Activated T-helper 9 cell treated with anti-CD3 and anti-CD28 coated beads, Interleukin-2, amount 50 U/mL, for 16 hours (primary cell): ENCODE measurements at regions not wholly inside any gene's neighbourhood (a gene's known extent, or its start where the extent isn't known, plus 50 kb on each side); places are given as distances from the start of the nearest gene placed in this dataset.

Experiments
- DNase-seq: peaks from one replicate; pipeline ENCODE4 v3.0.0-alpha.2; 2020; ENCODE audit warnings: low read depth

DNA sequence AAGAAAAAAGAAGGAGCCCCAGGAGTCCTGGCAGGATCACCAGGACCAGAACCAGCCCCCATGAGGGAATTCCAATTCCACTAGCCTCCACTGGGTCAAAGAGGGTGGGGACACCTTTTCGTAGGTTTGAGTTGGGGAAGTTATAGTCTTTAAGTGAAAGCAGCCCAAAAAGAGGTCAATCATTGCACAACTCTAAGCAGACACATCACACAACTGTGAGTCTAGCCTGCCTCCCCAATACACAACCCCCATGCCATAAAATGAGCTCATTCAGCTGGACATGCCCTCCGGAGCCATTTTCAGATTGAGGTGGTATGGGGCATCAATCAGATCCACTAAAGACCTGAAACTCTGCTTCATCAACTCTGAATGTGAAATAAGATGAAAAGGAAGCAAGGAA lies 179.9 kb downstream of the NPHP4 start:
- no peak for DNase-seq

DNA sequence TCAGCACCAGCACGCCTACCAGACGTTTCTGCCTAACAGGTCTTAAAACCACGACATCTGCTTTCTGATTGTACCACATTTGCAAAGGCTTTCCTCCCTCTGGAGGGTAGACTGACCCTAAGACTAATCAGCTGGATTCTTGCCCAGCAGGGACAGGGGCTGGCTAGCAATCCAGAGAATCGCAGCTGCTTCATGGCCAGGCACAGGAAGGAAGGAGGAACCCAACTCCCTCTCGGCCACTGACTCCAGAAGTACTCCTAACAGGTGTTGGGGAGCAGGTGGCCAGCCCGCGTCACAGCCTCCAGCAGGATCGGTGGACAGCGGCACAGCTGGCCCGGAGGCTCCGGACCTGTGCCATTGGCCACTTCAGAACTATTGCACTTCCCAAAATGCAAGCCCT lies 180.8 kb downstream of the NPHP4 start:
- DNase-seq: no peak

DNA sequence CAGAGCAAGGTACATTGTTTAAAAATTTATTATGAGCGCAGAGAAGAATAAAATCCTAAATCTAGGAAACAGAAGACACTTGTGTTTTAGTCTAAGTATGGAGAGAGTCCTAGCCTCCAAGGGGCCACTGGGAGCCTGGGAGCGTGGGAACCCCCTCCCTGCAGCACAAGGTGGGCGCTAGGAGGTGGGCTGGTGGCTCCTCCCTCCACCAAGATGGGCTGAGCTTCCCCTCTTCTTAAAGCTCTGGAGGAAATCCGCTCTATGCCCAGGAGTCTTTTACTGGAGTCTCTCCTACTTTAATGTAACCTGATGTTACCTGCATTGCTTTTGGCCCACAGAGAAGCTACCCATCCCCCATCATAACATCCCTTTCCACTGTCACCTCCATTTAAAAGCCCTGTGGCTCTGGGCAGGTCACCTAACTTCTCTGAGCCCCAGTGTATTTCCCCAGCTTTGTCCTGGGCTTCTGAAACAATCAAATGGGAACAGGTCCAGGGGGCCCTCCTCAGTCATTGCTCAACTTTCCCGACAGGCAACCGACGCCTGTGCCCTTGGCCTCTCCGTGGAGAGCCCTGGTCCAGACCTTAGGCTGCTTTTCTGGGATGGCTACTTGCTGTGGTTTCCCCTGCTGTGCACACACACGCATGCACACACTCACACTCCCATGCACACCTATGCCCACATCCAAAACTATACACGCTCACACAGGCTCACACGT lies 181.5 kb downstream of the NPHP4 start:
- DNase-seq: no peak

DNA sequence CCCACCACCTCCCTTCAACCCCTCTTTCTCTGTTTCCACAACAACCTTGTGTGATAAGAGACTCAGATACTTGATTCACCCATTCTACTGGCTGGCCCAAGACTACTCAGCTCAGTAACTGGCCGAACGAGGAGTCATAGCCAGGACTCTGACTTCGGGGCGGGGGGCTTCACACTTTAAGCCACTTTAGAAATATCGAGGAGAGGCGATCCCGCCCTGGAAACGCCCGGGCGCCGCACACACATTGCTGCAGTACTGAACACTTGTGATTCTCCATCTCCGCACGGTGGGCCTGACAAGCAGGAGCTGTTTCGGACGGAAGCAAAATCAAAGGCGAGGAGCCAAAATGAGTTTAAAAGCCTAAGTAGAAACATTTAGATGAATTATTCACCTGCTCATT lies 182.1 kb downstream of the NPHP4 start:
- DNase-seq: no peak

DNA sequence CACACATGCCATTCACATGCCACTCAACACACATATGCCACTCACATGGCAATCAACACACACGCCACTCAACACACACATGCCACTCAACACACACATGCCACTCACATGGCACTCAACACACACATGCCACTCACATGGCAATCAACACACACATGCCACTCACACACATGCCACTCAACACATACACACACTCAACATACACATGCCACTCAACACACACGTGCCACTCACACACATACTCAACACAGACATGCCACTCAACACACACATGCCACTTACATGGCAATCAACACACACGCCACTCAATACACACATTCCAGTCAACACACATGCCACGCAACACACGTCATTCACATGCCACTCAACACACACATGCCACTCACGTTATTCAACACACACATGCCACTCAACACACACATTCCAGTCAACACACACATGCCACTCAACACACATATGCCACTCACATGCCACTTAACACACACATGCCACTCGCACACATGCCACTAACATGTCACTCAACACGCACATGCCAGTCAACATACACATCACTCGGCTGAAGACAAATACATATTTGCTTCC lies 182.9 kb downstream of the NPHP4 start:
- no peak for DNase-seq

DNA sequence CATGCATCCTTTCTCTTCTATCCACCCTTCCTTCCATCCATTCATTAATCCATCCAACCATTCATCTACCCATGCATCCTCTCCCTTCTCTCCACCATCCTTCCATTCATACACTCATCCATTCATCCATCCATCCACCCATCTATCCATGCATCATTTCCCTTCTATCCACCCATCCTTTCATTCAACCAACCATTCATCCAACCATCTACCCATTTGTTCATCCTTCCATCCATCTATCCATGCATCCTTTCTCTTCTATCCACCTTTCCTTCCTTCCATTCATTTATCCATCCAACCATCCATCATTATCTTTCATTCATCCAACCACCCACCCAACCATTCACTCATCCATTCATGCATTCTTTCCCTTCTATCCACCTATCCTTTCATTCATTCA lies 188.4 kb downstream of the NPHP4 start:
- no peak for DNase-seq

DNA sequence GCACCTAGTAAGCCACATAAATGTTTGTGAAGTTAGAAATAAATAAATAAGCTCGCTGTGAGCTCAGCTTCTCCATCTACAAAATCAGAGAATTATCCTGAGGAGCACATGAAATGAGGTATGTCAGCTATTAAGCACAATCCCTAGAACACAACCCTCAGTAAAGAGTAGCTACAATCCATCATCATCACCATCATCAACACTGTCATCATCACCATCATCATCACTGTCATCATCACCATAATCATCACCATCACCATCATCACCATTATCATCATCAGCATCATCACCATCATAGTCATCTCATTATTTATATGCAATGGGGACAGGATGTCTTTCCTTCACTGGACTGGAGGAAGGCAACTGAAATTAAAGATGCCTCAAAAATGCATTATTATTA lies 189.6 kb downstream of the NPHP4 start:
- no peak for DNase-seq

DNA sequence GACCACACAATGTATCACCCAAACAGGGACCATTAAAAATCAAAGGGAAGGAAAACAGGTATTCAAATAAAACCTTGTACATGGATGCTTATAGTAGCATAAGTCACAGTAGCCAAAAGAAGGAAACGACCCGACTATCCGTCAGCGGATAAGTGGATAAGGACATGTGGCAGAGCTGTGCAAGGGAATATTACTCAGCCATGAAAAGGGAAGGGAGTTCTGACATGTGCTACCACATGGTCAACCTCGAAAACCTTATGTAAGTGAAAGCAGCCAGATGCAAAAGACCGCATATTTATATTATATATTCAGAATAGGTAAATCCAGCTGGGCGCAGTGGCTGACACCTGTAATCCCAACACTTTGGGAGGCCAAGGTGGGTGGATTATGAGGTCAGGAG lies 193.3 kb downstream of the NPHP4 start:
- no peak for DNase-seq

DNA sequence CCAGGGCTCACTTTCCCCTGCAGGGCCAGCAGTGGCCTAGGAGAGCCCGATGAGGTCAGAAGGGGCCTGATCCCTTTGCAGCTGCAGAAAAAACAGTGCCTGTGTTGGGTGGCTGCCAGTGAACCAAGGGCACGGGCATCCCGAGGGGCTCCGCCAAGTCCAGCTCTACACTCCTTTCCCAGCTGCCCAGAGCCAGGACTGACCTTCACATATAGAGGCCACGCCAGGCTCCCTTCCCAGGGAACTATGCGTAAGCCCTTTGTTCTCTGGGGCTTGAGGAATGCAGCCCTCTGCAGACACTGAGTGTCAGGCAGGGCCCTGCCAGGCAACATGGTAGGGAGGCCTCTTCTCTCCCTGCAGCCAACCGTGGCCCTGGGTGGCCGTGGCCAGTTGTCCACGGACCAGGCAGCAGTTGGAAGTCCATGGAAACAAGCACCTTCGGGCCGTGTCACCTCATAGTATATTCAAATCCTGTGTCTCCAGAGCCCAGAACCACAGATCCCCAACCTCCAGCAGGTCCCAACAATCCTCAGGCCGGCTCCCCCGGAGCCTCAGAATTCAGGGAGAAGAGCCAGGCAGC lies 194.0 kb downstream of the NPHP4 start:
- DNase-seq: no peak

DNA sequence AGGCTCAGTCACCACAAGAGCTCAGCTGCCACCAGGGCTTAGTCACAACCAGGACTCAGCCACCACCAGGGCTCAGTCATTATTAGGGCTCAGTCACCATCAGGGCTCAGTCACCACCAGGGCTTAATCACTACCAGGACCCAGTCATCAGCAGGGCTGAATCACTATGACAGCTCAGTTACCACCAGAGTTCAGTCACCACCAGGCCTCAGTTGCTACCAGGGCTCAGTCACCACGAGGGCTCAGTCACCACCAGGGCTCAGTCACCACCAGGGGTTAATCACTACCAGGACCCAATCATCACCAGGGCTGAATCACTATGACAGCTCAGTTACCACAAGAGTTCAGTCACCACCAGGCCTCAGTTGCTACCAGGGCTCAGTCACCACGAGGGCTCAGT lies 196.2 kb downstream of the NPHP4 start:
- no peak for DNase-seq

DNA sequence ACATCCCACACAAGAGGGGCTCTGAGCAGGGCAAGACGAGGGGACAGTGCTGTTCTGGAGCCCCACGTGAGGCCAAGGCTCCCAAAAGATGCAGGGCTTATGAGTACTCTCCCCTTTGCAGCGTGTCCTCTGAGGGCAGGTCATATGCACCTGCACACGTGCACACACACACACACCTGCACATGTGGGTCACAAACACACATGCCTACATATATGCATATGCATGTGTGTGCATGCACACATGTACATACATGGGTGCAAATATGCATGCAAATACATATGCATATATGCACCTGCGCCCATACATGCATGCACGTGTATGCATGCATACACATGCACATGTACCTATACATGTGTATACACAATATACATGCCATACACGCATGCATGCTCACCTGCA lies 197.9 kb downstream of the NPHP4 start:
- DNase-seq: no peak

DNA sequence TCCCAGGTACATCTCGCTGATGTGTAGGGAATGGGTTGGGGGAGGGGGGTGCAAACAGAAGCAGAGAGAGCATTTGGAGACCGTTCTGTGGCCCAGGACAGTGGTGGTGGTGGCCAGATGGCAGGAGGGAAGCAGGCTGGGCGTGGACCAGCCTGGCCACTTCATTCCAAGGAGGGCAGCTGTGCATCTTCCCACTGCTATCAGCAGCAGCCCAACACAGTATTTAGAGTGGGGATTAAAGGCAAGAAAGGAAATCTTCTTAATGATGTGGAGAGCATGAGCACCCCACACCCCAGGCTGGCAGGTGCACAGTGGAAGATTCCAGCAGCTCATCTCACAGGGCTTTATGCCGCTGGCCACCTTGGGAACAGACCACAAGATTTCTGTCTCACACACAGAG lies 198.7 kb downstream of the NPHP4 start:
- DNase-seq: no peak

DNA sequence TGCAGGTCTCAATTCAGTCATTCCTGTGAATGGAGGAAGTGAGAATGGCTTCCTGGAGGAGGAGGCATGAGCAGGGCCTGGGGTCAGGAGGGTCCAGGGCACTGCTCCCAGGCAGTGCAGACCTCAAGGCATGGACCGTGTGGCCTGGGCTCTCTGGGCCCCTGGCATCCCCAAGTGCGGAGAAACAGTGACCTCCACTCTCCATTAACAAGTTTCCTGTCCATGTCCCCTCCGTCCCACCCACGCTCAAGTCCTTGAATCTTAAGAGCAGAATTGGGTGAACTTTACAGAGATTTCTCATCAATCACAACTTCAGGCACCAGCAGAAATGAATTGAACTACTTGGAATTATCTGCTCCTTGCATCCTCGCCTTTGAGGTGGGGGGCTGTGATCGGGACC lies 211.1 kb downstream of the NPHP4 start:
- no peak for DNase-seq

DNA sequence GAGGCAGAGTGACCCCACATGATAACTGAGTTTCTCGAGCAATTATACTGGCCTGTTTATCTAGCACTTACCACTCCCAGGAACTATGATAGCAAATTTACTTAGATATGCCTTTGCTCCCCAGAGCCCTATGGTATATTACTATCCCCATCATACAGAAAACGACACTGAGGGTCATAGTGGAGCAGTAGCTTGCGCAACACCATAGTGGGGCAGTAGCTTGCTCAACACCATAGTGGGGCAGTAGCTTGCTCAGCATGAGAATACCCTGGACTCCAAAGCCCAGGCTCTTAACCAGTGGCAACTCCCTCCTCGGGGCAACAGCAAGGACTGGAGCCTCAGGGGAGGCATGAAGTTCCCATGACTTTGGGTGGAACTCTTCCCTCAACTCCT lies 211.9 kb downstream of the NPHP4 start:
- no peak for DNase-seq

DNA sequence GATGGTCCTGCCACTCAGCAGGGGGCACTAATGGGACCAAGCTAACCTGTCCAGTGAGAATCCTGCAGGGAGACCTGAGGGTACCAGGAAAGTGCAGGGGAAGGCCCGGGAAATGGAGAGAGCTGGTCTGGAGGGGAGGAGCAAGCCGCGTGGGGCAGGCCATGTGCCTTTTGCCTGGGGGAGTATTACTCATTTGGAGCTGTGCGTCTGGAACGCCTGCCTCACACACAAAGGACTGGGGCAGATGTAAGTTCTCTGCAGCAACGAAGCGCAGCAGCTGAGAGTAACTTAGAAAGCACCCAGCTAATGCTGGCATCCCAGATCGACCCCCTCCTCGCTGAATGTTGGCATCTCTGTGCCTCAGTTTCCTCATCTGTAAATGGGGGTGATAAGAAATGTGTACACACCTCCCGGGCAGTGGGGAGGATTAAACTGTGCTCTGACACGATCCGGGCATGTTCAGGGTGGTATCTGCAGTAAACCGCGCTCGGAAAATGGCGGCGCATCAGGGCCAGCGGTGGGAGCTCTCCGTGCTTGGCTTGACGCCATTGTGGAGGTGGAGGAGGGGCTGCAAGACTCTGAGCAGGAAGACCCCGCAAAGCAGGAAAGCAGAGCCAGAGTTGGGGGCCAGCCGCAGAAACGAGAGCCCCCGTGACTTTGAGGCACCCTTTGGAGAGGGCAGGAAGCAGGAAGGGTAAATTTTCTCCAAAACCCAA lies 212.5 kb downstream of the NPHP4 start:
- DNase-seq: no peak

DNA sequence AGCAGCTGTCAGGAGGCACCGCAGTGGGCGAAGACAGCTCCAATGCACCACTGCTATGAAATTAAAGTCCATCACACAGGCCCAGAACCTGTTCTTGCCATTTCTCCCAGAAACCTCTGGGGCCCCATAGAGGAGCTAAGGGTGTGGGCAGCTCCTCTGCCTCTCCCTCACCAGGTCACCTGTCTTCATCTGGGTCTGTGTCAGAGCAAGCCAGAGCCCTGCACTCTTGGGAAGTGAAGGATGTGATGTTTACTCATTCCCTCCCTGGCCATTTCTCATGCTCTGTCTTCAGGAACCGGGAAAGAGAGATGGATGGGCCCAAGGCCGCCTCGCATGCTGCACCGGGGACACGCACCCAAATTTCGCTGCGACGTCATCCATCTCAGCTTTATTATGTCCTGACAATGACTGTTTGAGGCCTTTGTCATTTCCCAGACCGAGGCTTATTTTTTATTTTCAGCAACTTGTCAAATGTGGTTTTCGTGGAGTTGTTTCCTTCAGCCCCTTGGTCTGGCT lies 216.1 kb downstream of the NPHP4 start:
- no peak for DNase-seq

DNA sequence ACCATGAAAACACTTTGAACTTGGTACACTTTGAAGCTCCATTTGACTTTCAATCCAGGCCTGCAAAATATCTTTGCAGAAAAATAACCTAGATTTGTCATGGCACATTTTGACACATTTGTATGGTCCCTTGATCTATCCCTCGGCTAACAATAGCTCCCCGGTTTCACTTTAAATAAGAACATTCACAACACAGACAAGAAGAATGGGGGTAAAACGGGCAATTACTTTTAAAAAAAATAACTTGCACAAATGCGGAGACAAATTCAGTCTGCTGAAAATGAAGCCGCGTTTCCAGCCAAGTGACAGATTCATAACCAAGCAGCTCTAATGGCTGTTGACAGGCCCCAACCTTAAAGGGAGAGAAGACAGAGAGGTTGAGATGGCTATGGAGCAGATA lies 218.2 kb downstream of the NPHP4 start:
- no peak for DNase-seq

DNA sequence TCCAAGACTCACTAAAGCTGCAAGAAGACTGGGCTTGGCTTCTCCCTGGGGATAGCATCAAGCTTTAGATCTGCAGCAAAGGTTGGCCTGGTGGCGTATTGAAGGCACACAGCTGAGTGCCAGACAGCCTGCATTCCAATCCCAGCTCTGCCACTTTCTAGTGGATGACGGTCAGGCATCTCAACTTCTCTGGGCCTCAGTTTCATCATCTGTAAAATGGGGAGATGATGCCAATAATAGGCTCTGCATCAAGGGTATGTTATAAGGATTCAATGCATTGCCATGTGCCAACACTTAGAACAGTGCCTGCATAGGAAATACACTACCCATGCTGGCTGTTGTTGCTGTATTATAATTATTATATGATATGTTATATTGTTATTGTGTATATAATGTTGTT lies 220.4 kb downstream of the NPHP4 start:
- no peak for DNase-seq

DNA sequence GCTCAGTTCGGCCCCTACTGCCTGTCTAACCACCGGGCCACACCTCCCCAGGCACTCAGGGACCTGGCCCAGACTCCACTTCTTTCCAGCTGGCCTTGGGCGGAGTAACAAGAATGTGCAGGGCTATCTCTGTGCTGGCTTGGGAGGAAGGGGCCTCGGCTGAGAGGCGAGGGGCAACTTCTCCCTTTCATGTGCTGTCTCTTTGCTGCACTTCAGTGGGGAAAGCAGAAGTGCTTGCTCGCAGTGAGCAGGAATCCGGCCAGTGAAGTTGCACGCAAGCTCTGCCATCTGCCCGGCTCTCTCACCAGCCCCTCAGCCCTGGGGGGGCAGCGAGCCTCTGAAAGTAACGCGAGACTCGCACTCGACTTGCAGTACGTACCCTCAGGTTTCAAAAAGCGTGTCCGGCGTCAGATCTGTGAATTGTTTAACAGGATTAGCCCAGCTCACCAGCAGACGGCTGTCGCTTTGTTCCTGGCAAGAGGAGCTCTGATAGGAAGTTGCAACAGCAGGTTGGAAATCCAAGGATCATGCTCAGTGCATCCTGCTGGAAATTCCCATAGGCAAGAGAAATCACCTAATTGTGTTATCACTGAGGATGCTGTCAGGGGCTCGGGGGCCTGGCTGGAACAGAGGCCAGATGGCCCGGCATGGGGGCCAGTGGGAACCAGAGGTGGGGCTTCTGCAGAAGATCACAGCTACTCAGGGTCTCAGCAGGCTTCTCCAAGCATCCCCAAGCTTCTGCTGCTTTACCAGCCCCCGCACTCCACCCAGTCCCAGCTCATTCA lies 221.1 kb downstream of the NPHP4 start:
- no peak for DNase-seq

DNA sequence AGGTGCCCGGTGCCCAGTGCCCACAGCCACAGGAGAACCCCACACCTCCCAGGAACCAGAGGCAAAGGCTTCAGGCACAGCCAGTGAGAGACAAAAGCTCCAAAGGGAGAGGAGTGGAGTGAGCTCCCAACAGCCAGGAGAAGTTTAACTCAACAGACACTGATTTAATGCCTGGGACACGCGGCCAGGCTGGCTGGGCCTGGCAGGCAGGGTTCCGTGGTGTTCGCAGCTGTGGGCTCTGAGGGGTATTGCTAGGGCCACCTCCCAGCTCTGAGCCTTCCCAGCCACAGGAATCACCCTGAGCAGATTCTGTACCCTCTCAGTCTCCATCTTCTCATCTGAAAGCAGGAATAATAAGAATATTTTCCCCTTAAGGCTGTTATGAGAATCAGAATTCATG lies 222.5 kb downstream of the NPHP4 start:
- no peak for DNase-seq

DNA sequence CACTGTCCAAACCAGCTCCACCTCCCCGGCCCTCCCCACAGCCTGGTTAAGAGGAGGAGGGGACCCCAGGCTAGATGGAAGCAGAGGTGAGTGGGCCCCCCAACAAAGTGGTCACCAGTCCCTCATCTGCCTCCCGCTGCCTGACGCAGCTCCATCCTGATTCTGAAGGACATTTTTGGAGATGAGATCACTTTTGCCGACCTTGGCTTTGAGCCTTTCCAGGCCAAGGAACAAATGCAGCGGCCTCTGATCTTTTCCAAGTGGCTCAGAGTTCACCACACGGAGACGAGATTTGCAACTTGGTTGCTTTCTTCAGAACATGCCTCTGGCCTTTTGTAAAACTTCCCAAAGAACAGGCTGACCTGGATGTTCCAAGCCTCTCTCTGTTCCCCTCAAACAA lies 223.1 kb downstream of the NPHP4 start:
- no peak for DNase-seq

DNA sequence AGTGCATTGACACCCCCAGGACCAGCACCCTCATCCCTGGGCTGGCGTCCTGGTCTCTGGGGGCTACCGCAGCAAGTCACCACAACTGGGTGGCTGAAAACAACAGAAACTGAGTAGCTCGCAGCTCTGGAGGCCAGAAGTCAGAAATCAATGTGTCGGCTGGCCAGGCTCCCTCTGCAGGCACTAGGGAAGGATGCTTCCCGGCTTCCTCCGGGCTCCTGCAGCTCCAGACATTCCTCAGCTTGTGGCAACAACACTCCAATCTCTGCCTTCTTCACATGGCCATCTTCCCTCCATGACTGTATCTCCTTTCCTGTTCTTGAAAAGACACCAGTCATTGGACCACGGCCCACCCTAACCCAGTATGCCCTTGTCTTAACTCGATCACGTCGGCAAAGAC lies 224.2 kb downstream of the NPHP4 start:
- DNase-seq: no peak
